Fibroblast of mammary gland (primary cell): ENCODE measurements at regions not wholly inside any gene's neighbourhood (a gene's known extent, or its start where the extent isn't known, plus 50 kb on each side); places are given as distances from the start of the nearest gene placed in this dataset.
A peak's percentile ranks its signal among the peaks of the same experiment; 100 is the strongest.

Experiments
- DNase-seq: peaks from one replicate; pipeline ENCODE4 v3.0.0-alpha.2; 2010; ENCODE audit warnings: low read depth
- H3K4me3 ChIP-seq: 2 replicates; pipeline ENCODE4 v1.5.1; 2011; ENCODE audit warnings: low read depth, mild to moderate bottlenecking, low read length, moderate library complexity; ENCODE audit not compliant: control insufficient read depth
- TF ChIP-seq, protein P1 (sequence below): conservative IDR thresholded peaks from 2 replicates; pipeline ENCODE4 v1.5.1; 2011; ENCODE audit warnings: low read depth, low read length, inconsistent platforms; ENCODE audit not compliant: control insufficient read depth, insufficient read depth

DNA sequence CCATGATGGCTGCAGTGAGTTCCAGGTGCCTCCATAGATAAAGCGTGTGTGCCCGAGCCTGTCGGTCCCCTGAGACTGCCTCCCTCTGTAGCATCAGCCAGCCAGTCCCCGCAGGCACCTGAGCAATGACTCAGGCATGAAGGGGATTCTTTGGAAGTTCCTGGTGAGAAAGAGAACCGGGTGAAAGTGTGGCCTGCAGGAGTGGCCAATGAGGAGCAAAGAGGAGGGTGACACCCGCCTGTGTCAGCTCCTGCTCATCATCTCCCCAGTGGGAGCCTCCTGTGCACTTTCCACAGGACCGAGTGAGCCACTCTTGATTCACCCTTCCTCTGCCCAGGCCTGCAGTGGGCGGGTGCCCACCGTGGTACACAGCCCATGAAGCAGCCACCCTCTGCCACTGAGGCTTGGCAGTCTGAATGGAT, 71.2 kb upstream of the PTPN1 start:
- peak; percentile 96 for DNase-seq
- H3K4me3 ChIP-seq = no peak overlapping the region
- TF ChIP-seq, protein P1, sequence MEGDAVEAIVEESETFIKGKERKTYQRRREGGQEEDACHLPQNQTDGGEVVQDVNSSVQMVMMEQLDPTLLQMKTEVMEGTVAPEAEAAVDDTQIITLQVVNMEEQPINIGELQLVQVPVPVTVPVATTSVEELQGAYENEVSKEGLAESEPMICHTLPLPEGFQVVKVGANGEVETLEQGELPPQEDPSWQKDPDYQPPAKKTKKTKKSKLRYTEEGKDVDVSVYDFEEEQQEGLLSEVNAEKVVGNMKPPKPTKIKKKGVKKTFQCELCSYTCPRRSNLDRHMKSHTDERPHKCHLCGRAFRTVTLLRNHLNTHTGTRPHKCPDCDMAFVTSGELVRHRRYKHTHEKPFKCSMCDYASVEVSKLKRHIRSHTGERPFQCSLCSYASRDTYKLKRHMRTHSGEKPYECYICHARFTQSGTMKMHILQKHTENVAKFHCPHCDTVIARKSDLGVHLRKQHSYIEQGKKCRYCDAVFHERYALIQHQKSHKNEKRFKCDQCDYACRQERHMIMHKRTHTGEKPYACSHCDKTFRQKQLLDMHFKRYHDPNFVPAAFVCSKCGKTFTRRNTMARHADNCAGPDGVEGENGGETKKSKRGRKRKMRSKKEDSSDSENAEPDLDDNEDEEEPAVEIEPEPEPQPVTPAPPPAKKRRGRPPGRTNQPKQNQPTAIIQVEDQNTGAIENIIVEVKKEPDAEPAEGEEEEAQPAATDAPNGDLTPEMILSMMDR = no peak

GRCh38 chr20:50439539-50440453, 70.4 kb upstream of the PTPN1 start:
- DNase-seq = peak; percentile 59
- no peak overlapping the region for H3K4me3 ChIP-seq
- TF ChIP-seq, protein P1 = no peak

GRCh38 chr20:50442512-50442911, 67.7 kb upstream of the PTPN1 start:
- H3K4me3 ChIP-seq = no peak overlapping the region
- TF ChIP-seq, protein P1 = no peak
- DNase-seq = no peak

- DNase-seq = no peak
- TF ChIP-seq, protein P1 = no peak
- H3K4me3 ChIP-seq = no peak overlapping the region
Measured at GRCh38 chr20:50445354-50446151, 64.6 kb upstream of the PTPN1 start.

GRCh38 chr20:50446351-50447101, 63.7 kb upstream of the PTPN1 start:
- no peak for DNase-seq
- H3K4me3 ChIP-seq = no peak overlapping the region
- TF ChIP-seq, protein P1 = no peak

- TF ChIP-seq, protein P1 = no peak
- no peak overlapping the region for H3K4me3 ChIP-seq
- no peak for DNase-seq
Measured at GRCh38 chr20:50447102-50447804, 62.9 kb upstream of the PTPN1 start.
